Breast epithelium (tissue), 3 donors: ENCODE measurements at regions not wholly inside any gene's neighbourhood (a gene's known extent, or its start where the extent isn't known, plus 50 kb on each side); places are given as distances from the start of the nearest gene placed in this dataset.

Source experiments
- CTCF ChIP-seq, 3 donors: fragments of 450-650 bp; IDR thresholded peaks; one replicate each; pipeline ENCODE4 v1.5.1; 2016 to 2017; ENCODE audit warnings: antibody characterized with exemption in 3 of 3, mild to moderate bottlenecking in 3 of 3, moderate library complexity in 3 of 3
- POLR2A ChIP-seq: fragments of 450-650 bp; IDR thresholded peaks from one replicate; pipeline ENCODE4 v1.6.1; 2016; ENCODE audit warnings: antibody characterized with exemption, mild to moderate bottlenecking, moderate library complexity

GRCh38 chr21:35274923-35275322, 225.8 kb upstream of the RUNX1 start:
- TF ChIP-seq CTCF (IDR thresholded peaks at IDR 0.05) (no peak), POLR2A (no peak)
